Prostate gland (tissue), 2 donors: ENCODE measurements at regions not wholly inside any gene's neighbourhood (a gene's known extent, or its start where the extent isn't known, plus 50 kb on each side); places are given as distances from the start of the nearest gene placed in this dataset.

Experiments used
- CTCF ChIP-seq, 4 experiments: fragments of 200-600 bp in 2 of 4; fragments of 450-650 bp in 2 of 4; sonication (generic) in 2 of 4; IDR thresholded peaks; 1 replicate in 3 of 4; 2 replicates in 1 of 4; pipeline ENCODE4 v1.5.1; 2016 to 2019; ENCODE audit warnings: antibody characterized with exemption in 4 of 4, mild to moderate bottlenecking in 2 of 4, moderate library complexity in 2 of 4
- POLR2AphosphoS5 ChIP-seq: sonication (generic); formaldehyde crosslinking; IDR thresholded peaks from one replicate; pipeline ENCODE4 v1.6.1; 2017; ENCODE audit warnings: antibody characterized with exemption

DNA sequence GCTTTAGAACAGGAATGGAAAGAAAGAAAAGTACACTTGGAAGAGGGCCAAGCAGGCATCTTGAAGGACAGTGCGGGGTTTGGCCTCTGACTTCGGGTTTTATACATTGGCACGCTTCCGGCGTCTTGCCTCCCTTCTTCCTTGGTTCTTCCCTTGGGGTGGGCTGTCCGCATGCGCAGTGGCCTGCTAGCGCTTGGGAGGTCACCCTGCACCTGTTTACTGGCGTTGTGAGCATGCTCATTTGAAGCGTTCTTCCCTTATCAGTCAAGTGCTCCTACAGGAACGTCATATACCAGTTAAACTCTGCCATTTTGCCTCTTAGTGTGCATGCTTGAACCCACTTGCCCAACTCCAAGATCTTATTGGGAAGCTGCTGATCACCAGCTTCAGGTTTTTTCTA, 230.0 kb downstream of the TTLL2 start:
- TF ChIP-seq POLR2AphosphoS5, result no peak
- TF ChIP-seq CTCF (IDR thresholded peaks at IDR 0.05), result no peak
